ENCODE measurements at regions not wholly inside any gene's neighbourhood (a gene's known extent, or its start where the extent isn't known, plus 50 kb on each side); places are given as distances from the start of the nearest gene placed in this dataset.

- TF ChIP-seq AFF4 (CRISPR knock-in tag; IDR thresholded peaks at IDR 0.05) (no peak), ZZZ3 (CRISPR knock-in tag; IDR thresholded peaks at IDR 0.05; ENCODE audit: borderline replicate concordance) (no peak), ZNF274 (CRISPR knock-in tag; IDR thresholded peaks at IDR 0.05) (no peak), DZIP1 (CRISPR knock-in tag; IDR thresholded peaks at IDR 0.05) (no peak), ZBED4 (CRISPR knock-in tag; IDR thresholded peaks at IDR 0.05; ENCODE audit: borderline replicate concordance) (no peak), SMYD3 (CRISPR knock-in tag; IDR thresholded peaks at IDR 0.05) (no peak), ZNF75D (CRISPR knock-in tag; IDR thresholded peaks at IDR 0.05; ENCODE audit: borderline replicate concordance) (no peak), TRAFD1 (CRISPR knock-in tag; IDR thresholded peaks at IDR 0.05; ENCODE audit: borderline replicate concordance) (no peak), SMARCE1 (IDR thresholded peaks at IDR 0.05; ENCODE audit: borderline replicate concordance) (no peak)
These were observed 261.7 kb downstream of the MAT2B start (continued) for GRCh38 chr5:163766936-163767670.
